Cardiac muscle cell (in vitro differentiated cells and primary cell): ENCODE measurements at regions not wholly inside any gene's neighbourhood (a gene's known extent, or its start where the extent isn't known, plus 50 kb on each side); places are given as distances from the start of the nearest gene placed in this dataset.
A peak's percentile ranks its signal among the peaks of the same experiment; 100 is the strongest.

Experiments used
- DNase-seq, 2 donors: peaks; one replicate each; pipeline versions ENCODE4 v3.0.0 to v3.0.0-alpha.2; 2010 to 2017; ENCODE audit warnings: low read depth in 1 of 2, low spot score in 1 of 2
- H3K27ac ChIP-seq: fragments of 200-600 bp; sonication (generic); 2 replicates; pipeline ENCODE4 v1.5.1; 2016
- H3K27me3 ChIP-seq: fragments of 200-600 bp; sonication (generic); 2 replicates; pipeline ENCODE4 v1.6.0; 2016; ENCODE audit warnings: control low read depth
- H3K36me3 ChIP-seq: fragments of 200-600 bp; sonication (generic); 2 replicates; pipeline ENCODE4 v1.5.1; 2016; ENCODE audit warnings: control low read depth
- H3K4me1 ChIP-seq: fragments of 200-600 bp; sonication (generic); 2 replicates; pipeline ENCODE4 v1.8.1; 2017; ENCODE audit warnings: low read depth, mild to moderate bottlenecking, mixed run types
- H3K4me3 ChIP-seq: fragments of 200-600 bp; sonication (generic); 2 replicates; pipeline ENCODE4 v1.5.1; 2016; ENCODE audit warnings: mild to moderate bottlenecking
- H3K9me3 ChIP-seq: fragments of 200-600 bp; sonication (generic); 2 replicates; pipeline ENCODE4 v1.5.1; 2017; ENCODE audit warnings: low read depth, mild to moderate bottlenecking, control low read depth
- CTCF ChIP-seq: IDR thresholded peaks from 2 replicates; pipeline ENCODE4 v1.5.1; 2012; ENCODE audit warnings: low read depth, mild to moderate bottlenecking, low read length

- TF ChIP-seq CTCF: peak; percentile 66
- Histone ChIP-seq H3K4me3 (no peak overlapping the region), H3K27me3 (no peaks in the 10 kb centered on the region), H3K36me3 (no peaks in the 10 kb centered on the region), H3K9me3 (no peaks in the 10 kb centered on the region), H3K27ac (no peak overlapping the region), H3K4me1 (peaks cover 4% of the 10 kb centered on the region)
- DNase-seq: peak; percentile 29 to 80
These were observed 58.0 kb upstream of the CDKN3 start for GRCh38 chr14:54338696-54339317.

GRCh38 chr14:54339771-54340170, 57.0 kb upstream of the CDKN3 start:
- TF ChIP-seq CTCF: no peak
- H3K36me3 ChIP-seq: no peaks in the 10 kb centered on the region
- no peak overlapping the region for H3K27ac ChIP-seq
- no peak overlapping the region for H3K4me3 ChIP-seq
- H3K9me3 ChIP-seq: no peaks in the 10 kb centered on the region
- no peak for DNase-seq
- H3K27me3 ChIP-seq: no peaks in the 10 kb centered on the region
- peaks cover 4% of the 10 kb centered on the region for H3K4me1 ChIP-seq

GRCh38 chr14:54342806-54343205, 54.0 kb upstream of the CDKN3 start:
- H3K27ac ChIP-seq: no peak overlapping the region
- H3K27me3 ChIP-seq: no peaks in the 10 kb centered on the region
- H3K9me3 ChIP-seq: no peaks in the 10 kb centered on the region
- H3K4me1 ChIP-seq: peaks cover 4% of the 10 kb centered on the region
- no peak overlapping the region for H3K4me3 ChIP-seq
- TF ChIP-seq CTCF: no peak
- no peak for DNase-seq
- H3K36me3 ChIP-seq: no peaks in the 10 kb centered on the region

- Histone ChIP-seq H3K27me3 (no peaks in the 10 kb centered on the region), H3K4me3 (no peak overlapping the region), H3K9me3 (no peaks in the 10 kb centered on the region), H3K4me1 (peaks cover 4% of the 10 kb centered on the region), H3K27ac (no peak overlapping the region), H3K36me3 (no peaks in the 10 kb centered on the region)
- TF ChIP-seq CTCF: no peak
- DNase-seq: peak in 1 of 2 donors; percentile 48
These were observed 53.3 kb upstream of the CDKN3 start for GRCh38 chr14:54343272-54344121.

- Histone ChIP-seq H3K4me3 (no peak overlapping the region), H3K9me3 (no peaks in the 10 kb centered on the region), H3K36me3 (no peaks in the 10 kb centered on the region), H3K27ac (no peak overlapping the region), H3K27me3 (no peaks in the 10 kb centered on the region), H3K4me1 (peaks cover 3% of the 10 kb centered on the region)
- peak in 1 of 2 donors; percentile 71 for DNase-seq
- TF ChIP-seq CTCF: no peak
These were observed 52.4 kb upstream of the CDKN3 start for GRCh38 chr14:54344445-54344844.
